Aorta (tissue), 5 donors: ENCODE measurements at regions not wholly inside any gene's neighbourhood (a gene's known extent, or its start where the extent isn't known, plus 50 kb on each side); places are given as distances from the start of the nearest gene placed in this dataset.

Experiments
- ATAC-seq: fragments of 200-7000 bp; cut with Tn5 transposase; one replicate; pipeline ENCODE4 v1.9.1; 2022; ENCODE audit warnings: moderate library complexity; ENCODE audit not compliant: low FRiP score
- DNase-seq, 2 donors: peaks; one replicate each; pipeline ENCODE4 v3.0.0-alpha.2; 2020
- H3K27ac ChIP-seq, 2 donors: one replicate each; pipeline ENCODE4 v1.5.1; 2013; ENCODE audit warnings: low read length in 2 of 2, mild to moderate bottlenecking in 2 of 2, moderate library complexity in 2 of 2, control low read depth in 1 of 2, inconsistent platforms in 1 of 2, low read depth in 1 of 2
- H3K27me3 ChIP-seq, 2 donors: one replicate each; pipeline ENCODE4 v1.6.1; 2013; ENCODE audit warnings: control low read depth in 1 of 2, low read length in 1 of 2, mild to moderate bottlenecking in 1 of 2, moderate library complexity in 1 of 2; ENCODE audit not compliant: insufficient read depth in 2 of 2, control insufficient read depth in 1 of 2
- H3K36me3 ChIP-seq, 2 donors: one replicate each; pipeline ENCODE4 v1.6.1; 2013; ENCODE audit warnings: control low read depth in 1 of 2, low read length in 1 of 2, mild to moderate bottlenecking in 1 of 2; ENCODE audit not compliant: insufficient read depth in 2 of 2, control insufficient read depth in 1 of 2
- H3K4me1 ChIP-seq, 2 donors: one replicate each; pipeline ENCODE4 v1.6.1; 2013; ENCODE audit warnings: low read length in 2 of 2, control low read depth in 1 of 2, mild to moderate bottlenecking in 1 of 2, moderate library complexity in 1 of 2; ENCODE audit not compliant: insufficient read depth in 2 of 2, control insufficient read depth in 1 of 2
- H3K4me3 ChIP-seq, 2 donors: one replicate each; pipeline ENCODE4 v1.5.1; 2013; ENCODE audit warnings: low read length in 2 of 2, control low read depth in 1 of 2, mild to moderate bottlenecking in 1 of 2
- H3K9me3 ChIP-seq: one replicate; pipeline ENCODE4 v1.6.1; 2013; ENCODE audit warnings: mild to moderate bottlenecking, low read length; ENCODE audit not compliant: control insufficient read depth
- WGBS, 2 donors: extraction: QIAGEN DNeasy Blood & Tissue Kit; methylation state at CpG; one replicate each; pipeline ENCODE4 v1.1.7; 2013; 5-methylcytosine and 5-hydroxymethylcytosine counted together
- intact Hi-C, 2 donors: fragments of 100-400 bp; cut with DNase I; formaldehyde crosslinking; loops; one replicate each; pipeline versions ENCODE4 v1.14.2 to v1.15.0; 2022
- donor health status: healthy with polysubstance abuse.
- donor health status: Bipolar disorder and iron deficiency.
- donor health status: DM: no; HTN: no; CAD: no.
- donor health status: DM: no; HTN: no; CAD: no.
- donor health status: DM: yes; HTN: yes; CAD: no.

DNA sequence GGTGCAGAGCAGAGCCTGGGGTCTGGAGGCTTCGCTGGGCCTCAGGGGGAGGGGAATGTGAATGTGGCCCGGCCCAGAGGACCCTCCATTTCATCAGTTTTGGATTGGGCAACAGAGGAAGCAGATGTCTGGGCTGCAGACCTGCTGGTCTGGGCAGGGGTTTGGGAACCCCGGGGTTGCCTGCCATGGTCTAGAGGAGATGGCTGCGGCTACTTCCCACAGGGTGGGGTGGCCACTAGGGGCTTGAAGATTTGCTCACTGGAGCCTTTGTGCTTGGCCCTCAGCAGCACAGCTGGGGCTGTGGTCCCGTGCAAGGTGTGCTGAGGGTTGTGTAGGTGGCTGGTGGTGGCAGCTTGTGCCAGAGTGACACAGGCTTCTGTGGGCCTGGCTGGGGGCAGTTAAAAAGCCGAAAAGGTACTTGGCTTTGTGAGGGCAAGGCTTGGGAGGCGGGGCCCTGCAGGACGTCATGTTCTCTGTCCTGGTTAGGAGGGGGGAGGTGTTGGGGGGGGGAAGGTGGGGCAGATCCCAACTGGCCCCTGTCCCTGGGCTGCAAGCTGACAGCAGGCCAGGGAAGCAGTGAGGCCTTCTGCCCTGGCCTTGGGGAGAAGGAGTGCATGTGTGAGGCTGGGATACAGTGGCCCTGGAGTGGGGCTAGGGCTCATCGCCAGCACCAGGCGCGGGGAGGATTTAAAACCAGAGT, 98.0 kb downstream of the KPNA2 start:
- H3K9me3 ChIP-seq, result no peaks in the 10 kb centered on the region
- no peaks in the 10 kb centered on the region for H3K27me3 ChIP-seq
- WGBS, 2 donors, result 75 to 79% methylated on average over 11 of the region's 11 CpGs
- no peaks in the 10 kb centered on the region for H3K36me3 ChIP-seq
- intact Hi-C loops, result no loop called here
- no peaks in the 10 kb centered on the region for H3K4me1 ChIP-seq
- ATAC-seq (no peak), DNase-seq (no peak)
- no peak overlapping the region for H3K4me3 ChIP-seq
- no peak overlapping the region for H3K27ac ChIP-seq

DNA sequence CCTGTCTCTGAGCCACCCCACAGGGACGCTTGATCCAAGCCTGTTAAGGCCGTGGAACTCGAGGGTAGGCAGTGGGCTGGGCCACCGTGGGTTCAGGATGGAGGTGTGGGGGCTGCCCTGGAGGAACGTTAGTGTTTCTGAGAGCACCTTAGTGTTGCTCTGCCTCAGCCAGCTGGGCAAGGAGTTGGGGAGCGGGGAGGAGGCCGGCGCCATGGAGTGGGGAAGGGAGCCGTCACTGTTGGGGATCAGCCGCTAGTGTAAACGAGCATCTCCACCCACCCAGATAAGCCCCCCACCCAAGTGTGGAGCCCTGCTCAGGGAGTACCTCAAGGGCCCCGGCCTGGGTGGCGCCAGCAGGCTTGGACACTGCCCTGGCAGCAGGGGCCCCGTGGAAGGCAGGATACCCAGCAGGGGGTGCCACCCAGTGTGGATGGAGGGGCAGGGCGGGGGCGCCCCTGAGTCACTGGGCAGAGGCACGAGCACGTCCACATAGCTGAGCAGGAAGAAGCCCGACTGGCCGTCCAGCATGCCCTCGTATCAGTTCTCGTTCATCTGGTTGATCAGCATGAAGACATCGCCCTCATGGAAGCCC, 98.6 kb downstream of the KPNA2 start:
- 89 to 90% methylated on average over 19 to 23 of the region's 23 CpGs for WGBS, 2 donors
- H3K4me1 ChIP-seq, result no peaks in the 10 kb centered on the region
- H3K27me3 ChIP-seq, result no peaks in the 10 kb centered on the region
- peak in 1 of 2 donors; percentile 70 for DNase-seq
- peak; percentile 36 for ATAC-seq
- no peaks in the 10 kb centered on the region for H3K36me3 ChIP-seq
- no peak overlapping the region for H3K27ac ChIP-seq
- no peaks in the 10 kb centered on the region for H3K9me3 ChIP-seq
- intact Hi-C loops, result no loop called here
- H3K4me3 ChIP-seq, result no peak overlapping the region

- WGBS, 2 donors, result 95 to 96% methylated on average over 20 of the region's 20 CpGs
- H3K36me3 ChIP-seq, result no peaks in the 10 kb centered on the region
- no peak overlapping the region for H3K4me3 ChIP-seq
- no peaks in the 10 kb centered on the region for H3K9me3 ChIP-seq
- no peaks in the 10 kb centered on the region for H3K4me1 ChIP-seq
- ATAC-seq (no peak), DNase-seq (no peak)
- H3K27me3 ChIP-seq, result no peaks in the 10 kb centered on the region
- H3K27ac ChIP-seq, result no peak overlapping the region
- intact Hi-C loops, result no loop called here
These were observed 99.2 kb downstream of the KPNA2 start for GRCh38 chr17:68134731-68135130.

DNA sequence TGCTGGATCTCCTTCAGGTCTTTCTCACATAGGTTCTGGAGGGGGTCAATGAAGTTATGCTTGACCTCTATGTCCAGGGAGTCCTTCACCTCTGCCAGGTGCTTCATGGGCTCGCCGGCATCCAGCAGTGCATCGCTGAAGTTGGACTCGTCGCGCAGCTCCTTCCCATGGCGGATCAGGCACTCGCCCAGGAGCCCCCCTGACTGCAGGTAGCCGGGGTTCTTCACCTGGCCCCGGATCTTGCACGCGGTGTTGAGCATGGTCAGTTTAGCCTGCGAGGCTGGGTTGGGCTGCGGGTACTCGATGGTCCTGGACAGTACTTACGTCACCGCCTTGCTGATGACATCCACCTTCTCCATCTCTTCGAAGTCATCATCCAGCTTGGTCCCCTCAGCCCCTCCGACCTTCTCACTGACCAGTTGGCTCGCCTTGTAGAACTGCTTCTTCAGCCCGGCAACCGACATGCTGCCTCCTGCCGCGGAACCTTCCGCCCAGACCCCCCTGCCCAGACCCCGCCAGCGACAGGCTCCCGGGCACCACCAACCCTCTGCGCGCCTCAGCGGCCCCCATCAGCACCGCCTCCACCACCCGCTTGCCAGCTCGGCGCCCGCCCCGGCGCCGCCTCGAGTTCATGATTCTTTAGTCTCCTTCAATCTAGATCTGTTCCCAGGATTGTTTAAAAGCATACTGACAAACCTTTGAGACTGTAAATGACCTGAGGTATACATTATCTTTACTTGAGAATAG, 99.8 kb downstream of the KPNA2 start:
- no peaks in the 10 kb centered on the region for H3K27me3 ChIP-seq
- H3K9me3 ChIP-seq, result no peaks in the 10 kb centered on the region
- peak in 1 of 2 donors; percentile 47 for DNase-seq
- no peak for ATAC-seq
- no peaks in the 10 kb centered on the region for H3K4me1 ChIP-seq
- intact Hi-C loops, result no loop called here
- WGBS, 2 donors, result 96 to 97% methylated on average over 40 of the region's 40 CpGs
- H3K36me3 ChIP-seq, result no peaks in the 10 kb centered on the region
- no peak overlapping the region for H3K27ac ChIP-seq
- H3K4me3 ChIP-seq, result no peak overlapping the region

- 63 to 76% methylated on average over 3 of the region's 3 CpGs for WGBS, 2 donors
- DNase-seq (no peak), ATAC-seq (no peak)
- Histone ChIP-seq H3K27me3 (no peaks in the 10 kb centered on the region), H3K4me3 (no peak overlapping the region), H3K9me3 (no peaks in the 10 kb centered on the region), H3K36me3 (no peaks in the 10 kb centered on the region), H3K4me1 (no peaks in the 10 kb centered on the region), H3K27ac (no peak overlapping the region)
- intact Hi-C loops, result no loop called here
These were observed 105.5 kb downstream of the KPNA2 start for GRCh38 chr17:68141050-68141449.

DNA sequence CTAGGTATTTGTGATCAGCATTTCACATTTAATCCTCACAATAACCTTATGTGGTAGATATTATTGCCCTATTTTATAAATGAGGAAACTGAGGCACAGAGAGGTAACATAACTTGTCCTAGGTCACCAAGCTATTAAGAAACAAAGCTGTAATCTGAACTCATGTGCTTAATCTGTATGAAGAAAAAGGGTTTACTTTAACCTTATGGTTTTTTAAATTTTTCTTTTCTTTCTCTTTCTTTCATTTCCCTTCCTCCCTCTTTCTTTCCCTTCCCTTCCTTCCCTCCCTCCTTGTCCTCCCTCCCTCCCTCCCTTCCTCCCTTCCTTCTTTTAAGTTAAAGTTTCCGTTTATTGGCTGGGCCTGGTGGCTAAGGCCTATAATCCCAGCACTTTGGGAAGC, 105.2 kb upstream of the AMZ2 start:
- no peak for DNase-seq
- no peaks in the 10 kb centered on the region for H3K9me3 ChIP-seq
- no peak for ATAC-seq
- no peaks in the 10 kb centered on the region for H3K4me1 ChIP-seq
- WGBS, 2 donors, result 82 to 85% methylated on average over 1 of the region's 1 CpG
- H3K27ac ChIP-seq, result no peak overlapping the region
- H3K36me3 ChIP-seq, result no peaks in the 10 kb centered on the region
- H3K4me3 ChIP-seq, result no peak overlapping the region
- no peaks in the 10 kb centered on the region for H3K27me3 ChIP-seq
- intact Hi-C loops, result no loop called here

DNA sequence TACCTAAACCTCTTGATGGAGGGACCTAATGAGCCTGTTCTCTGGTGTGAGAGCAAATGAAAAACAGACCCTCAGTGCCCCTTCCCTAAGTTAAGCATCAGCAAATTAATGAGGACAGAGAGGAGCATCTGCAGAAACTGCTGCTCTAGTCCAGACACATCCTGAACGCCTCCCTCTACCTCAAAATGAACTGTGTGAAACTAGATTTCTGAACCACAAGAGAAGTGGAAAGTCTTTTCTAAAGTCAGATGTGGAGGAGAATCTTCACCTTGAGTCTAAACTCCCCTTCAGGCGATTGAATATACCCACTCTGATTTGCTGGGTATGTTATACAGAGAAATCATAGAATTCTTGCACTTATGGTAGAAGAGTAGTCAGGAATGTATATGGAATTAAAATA, 104.4 kb upstream of the AMZ2 start:
- Histone ChIP-seq H3K27me3 (no peaks in the 10 kb centered on the region), H3K36me3 (no peaks in the 10 kb centered on the region), H3K4me3 (no peak overlapping the region), H3K9me3 (no peaks in the 10 kb centered on the region), H3K4me1 (no peaks in the 10 kb centered on the region), H3K27ac (no peak overlapping the region)
- DNase-seq (no peak), ATAC-seq (no peak)
- 93 to 97% methylated on average over 2 of the region's 2 CpGs for WGBS, 2 donors
- intact Hi-C loops, result no loop called here

DNA sequence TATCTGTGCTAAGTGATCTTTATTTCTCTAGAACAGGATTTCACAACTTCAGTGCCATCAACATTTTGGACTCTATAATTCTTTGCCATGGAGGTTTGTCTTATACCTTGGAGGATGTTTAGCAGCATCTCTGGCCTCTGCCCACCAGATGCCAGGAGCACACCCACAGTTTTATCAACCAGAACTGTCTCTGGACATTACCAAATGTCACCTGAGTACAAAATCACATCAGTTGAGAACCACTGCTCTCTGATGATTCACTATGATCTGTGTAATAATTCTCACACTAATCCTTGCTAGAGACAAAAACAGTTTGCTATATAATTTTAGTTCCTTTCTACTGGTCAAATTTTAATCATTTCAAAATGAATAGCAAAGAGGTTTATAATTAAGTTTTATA, 102.8 kb upstream of the AMZ2 start:
- H3K27ac ChIP-seq, result no peak overlapping the region
- H3K4me3 ChIP-seq, result no peak overlapping the region
- intact Hi-C loops, result no loop called here
- ATAC-seq (no peak), DNase-seq (no peak)
- H3K36me3 ChIP-seq, result no peaks in the 10 kb centered on the region
- H3K27me3 ChIP-seq, result no peaks in the 10 kb centered on the region
- H3K4me1 ChIP-seq, result no peaks in the 10 kb centered on the region
- no peaks in the 10 kb centered on the region for H3K9me3 ChIP-seq

DNA sequence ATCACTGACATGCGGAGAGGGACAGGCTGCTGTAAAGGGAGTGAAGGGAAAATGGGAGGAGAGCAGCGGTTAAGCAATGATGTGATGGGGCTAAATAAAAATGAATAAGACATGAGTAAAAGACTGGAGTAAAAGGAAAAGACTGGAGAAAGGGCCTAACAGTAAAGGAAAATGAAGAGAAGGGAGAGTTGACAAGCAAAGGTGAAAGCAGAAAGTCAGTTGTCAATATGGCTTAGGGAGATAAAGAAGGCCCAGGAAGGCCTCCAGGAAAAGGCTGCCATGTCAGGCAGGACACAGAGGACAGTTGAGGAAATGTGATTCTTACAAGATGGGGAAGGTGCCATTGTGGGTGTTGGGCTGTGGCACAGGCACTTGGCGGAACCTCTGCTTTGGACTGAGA, 98.9 kb upstream of the AMZ2 start:
- Histone ChIP-seq H3K36me3 (no peaks in the 10 kb centered on the region), H3K4me3 (no peak overlapping the region), H3K27ac (no peak overlapping the region), H3K27me3 (no peaks in the 10 kb centered on the region), H3K9me3 (no peaks in the 10 kb centered on the region), H3K4me1 (no peaks in the 10 kb centered on the region)
- ATAC-seq (no peak), DNase-seq (no peak)
- 98% methylated on average over 3 of the region's 3 CpGs for WGBS, 2 donors
- intact Hi-C loops, result no loop called here
